Mesenchymal stem cell (in vitro differentiated cells and primary cell): ENCODE measurements at regions not wholly inside any gene's neighbourhood (a gene's known extent, or its start where the extent isn't known, plus 50 kb on each side); places are given as distances from the start of the nearest gene placed in this dataset.

Source experiments
- DNase-seq: peaks from one replicate; pipeline ENCODE4 v3.0.0-alpha.2; 2013
- H2AFZ ChIP-seq: one replicate; pipeline ENCODE4 v1.6.1; 2013; ENCODE audit warnings: low read depth, mild to moderate bottlenecking, control low read depth, inconsistent platforms, low read length, moderate library complexity
- H2AK5ac ChIP-seq: 2 replicates; pipeline ENCODE4 v1.6.1; 2013; ENCODE audit warnings: low read length, moderate library complexity, mild to moderate bottlenecking, inconsistent platforms; ENCODE audit not compliant: severe bottlenecking
- H2BK120ac ChIP-seq: one replicate; pipeline ENCODE4 v1.6.1; 2013; ENCODE audit warnings: low read depth, mild to moderate bottlenecking, inconsistent platforms, low read length, moderate library complexity
- H2BK12ac ChIP-seq, 2 experiments: one replicate each; pipeline ENCODE4 v1.6.1; 2013; ENCODE audit warnings: inconsistent platforms in 2 of 2, low read length in 2 of 2, mild to moderate bottlenecking in 2 of 2, moderate library complexity in 2 of 2, control low read depth in 1 of 2
- H2BK15ac ChIP-seq: one replicate; pipeline ENCODE4 v1.6.1; 2013; ENCODE audit warnings: mild to moderate bottlenecking, low read depth, inconsistent platforms; ENCODE audit not compliant: poor library complexity, severe bottlenecking
- H2BK5ac ChIP-seq: 2 replicates; pipeline ENCODE4 v1.6.1; 2013; ENCODE audit warnings: low read depth, mild to moderate bottlenecking, low read length, control low read depth, inconsistent platforms; ENCODE audit not compliant: poor library complexity, severe bottlenecking
- H3K14ac ChIP-seq, 2 experiments: one replicate each; pipeline ENCODE4 v1.6.1; 2013; ENCODE audit warnings: inconsistent platforms in 2 of 2, low read length in 2 of 2, control low read depth in 1 of 2, mild to moderate bottlenecking in 1 of 2, moderate library complexity in 1 of 2
- H3K18ac ChIP-seq, 2 experiments: one replicate each; pipeline ENCODE4 v1.6.1; 2013; ENCODE audit warnings: inconsistent platforms in 2 of 2, low read length in 2 of 2, control low read depth in 1 of 2, low read depth in 1 of 2, mild to moderate bottlenecking in 1 of 2
- H3K23ac ChIP-seq, 2 experiments: one replicate each; pipeline ENCODE4 v1.6.1; 2013; ENCODE audit warnings: inconsistent platforms in 2 of 2, low read length in 2 of 2, mild to moderate bottlenecking in 2 of 2, moderate library complexity in 2 of 2, control low read depth in 1 of 2
- H3K27ac ChIP-seq: 2 replicates; pipeline ENCODE4 v1.5.1; 2013; ENCODE audit warnings: mild to moderate bottlenecking, moderate library complexity, low read length, control low read depth, inconsistent platforms; ENCODE audit not compliant: poor library complexity, severe bottlenecking
- H3K27me3 ChIP-seq, 2 experiments: 2 replicates each; pipeline versions ENCODE4 v1.6.1 to v1.7.0; 2013; ENCODE audit warnings: low read length in 2 of 2, mild to moderate bottlenecking in 2 of 2, moderate library complexity in 2 of 2, control low read depth in 1 of 2, inconsistent platforms in 1 of 2; ENCODE audit not compliant: control insufficient read depth in 1 of 2, insufficient read depth in 1 of 2
- H3K36me3 ChIP-seq, 2 experiments: 2 replicates each; pipeline versions ENCODE4 v1.6.1 to v1.7.0; 2013; ENCODE audit warnings: low read length in 2 of 2, control low read depth in 1 of 2, inconsistent platforms in 1 of 2, low read depth in 1 of 2, mild to moderate bottlenecking in 1 of 2; ENCODE audit not compliant: insufficient read depth in 2 of 2, control insufficient read depth in 1 of 2
- H3K4ac ChIP-seq, 2 experiments: one replicate each; pipeline ENCODE4 v1.6.1; 2013; ENCODE audit warnings: inconsistent platforms in 2 of 2, low read length in 2 of 2, mild to moderate bottlenecking in 2 of 2, moderate library complexity in 2 of 2, control low read depth in 1 of 2, low read depth in 1 of 2
- H3K4me1 ChIP-seq: 2 replicates; pipeline ENCODE4 v1.6.1; 2013; ENCODE audit warnings: low read depth, low read length, control low read depth; ENCODE audit not compliant: control insufficient read depth, insufficient read depth
- H3K4me2 ChIP-seq: 2 replicates; pipeline ENCODE4 v1.6.1; 2013; ENCODE audit warnings: low read length, mild to moderate bottlenecking, inconsistent platforms; ENCODE audit not compliant: poor library complexity, severe bottlenecking
- H3K4me3 ChIP-seq, 2 experiments: 2 replicates each; pipeline versions ENCODE4 v1.5.1 to v1.7.0; 2013; ENCODE audit warnings: low read length in 2 of 2, mild to moderate bottlenecking in 2 of 2, control low read depth in 1 of 2, low read depth in 1 of 2; ENCODE audit not compliant: insufficient read depth in 1 of 2
- H3K79me1 ChIP-seq: replicated peaks from 2 replicates; pipeline ENCODE4 v1.6.1; 2013; ENCODE audit warnings: mild to moderate bottlenecking, control low read depth, low read length, inconsistent platforms; ENCODE audit not compliant: poor library complexity, severe bottlenecking
- H3K9ac ChIP-seq: 2 replicates; pipeline ENCODE4 v1.7.0; 2013; ENCODE audit warnings: mild to moderate bottlenecking, low read length, moderate library complexity
- H3K9me3 ChIP-seq: 2 replicates; pipeline ENCODE4 v1.7.0; 2013; ENCODE audit warnings: mild to moderate bottlenecking, low read length; ENCODE audit not compliant: control insufficient read depth
- H4K8ac ChIP-seq: one replicate; pipeline ENCODE4 v1.6.1; 2013; ENCODE audit warnings: inconsistent platforms, mild to moderate bottlenecking, low read length, moderate library complexity
- H4K91ac ChIP-seq: one replicate; pipeline ENCODE4 v1.6.1; 2013; ENCODE audit warnings: mild to moderate bottlenecking, low read length, inconsistent platforms
- WGBS: methylation state at CpG from one replicate; pipeline ENCODE4 v1.1.7; 2013; ENCODE audit warnings: mixed read lengths; 5-methylcytosine and 5-hydroxymethylcytosine counted together

- peak overlapping the region in 1 of 2 experiments; percentile 41 for H3K4me3 ChIP-seq
- no peak overlapping the region for H4K91ac ChIP-seq
- H4K8ac ChIP-seq, result no peak overlapping the region
- no peak overlapping the region for H2AFZ ChIP-seq
- no peaks in the 10 kb centered on the region for H3K4me1 ChIP-seq
- no peaks in the 10 kb centered on the region for H3K79me1 ChIP-seq
- 44% methylated on average over 1 of the region's 1 CpG for WGBS
- no peak overlapping the region for H3K4me2 ChIP-seq
- peak overlapping the region; percentile 13 for H3K9ac ChIP-seq
- no peaks in the 10 kb centered on the region for H3K9me3 ChIP-seq
- no peak overlapping the region for H3K18ac ChIP-seq
- H3K27me3 ChIP-seq, result no peaks in the 10 kb centered on the region
- no peak overlapping the region for H2BK12ac ChIP-seq
- no peak overlapping the region for H2BK120ac ChIP-seq
- no peak overlapping the region for H2BK15ac ChIP-seq
- DNase-seq, result peak; percentile 33
- no peak overlapping the region for H2AK5ac ChIP-seq
- H3K4ac ChIP-seq, result no peak overlapping the region
- H3K27ac ChIP-seq, result no peak overlapping the region
- no peaks in the 10 kb centered on the region for H3K36me3 ChIP-seq
- no peak overlapping the region for H3K23ac ChIP-seq
- no peak overlapping the region for H3K14ac ChIP-seq
- H2BK5ac ChIP-seq, result no peak overlapping the region
These were observed 91.2 kb upstream of the PAM start for GRCh38 chr5:102663749-102664530.

GRCh38 chr5:102664616-102665335, 90.3 kb upstream of the PAM start:
- no peak overlapping the region for H2AFZ ChIP-seq
- no peak overlapping the region for H3K23ac ChIP-seq
- no peaks in the 10 kb centered on the region for H3K36me3 ChIP-seq
- no peak overlapping the region for H2BK120ac ChIP-seq
- DNase-seq, result no peak
- no peak overlapping the region for H3K14ac ChIP-seq
- peak overlapping the region in 1 of 2 experiments; percentile 41 for H3K4me3 ChIP-seq
- H4K8ac ChIP-seq, result no peak overlapping the region
- WGBS, result 63% methylated on average over 2 of the region's 4 CpGs
- H2BK5ac ChIP-seq, result no peak overlapping the region
- no peak overlapping the region for H3K4ac ChIP-seq
- H2BK12ac ChIP-seq, result no peak overlapping the region
- no peaks in the 10 kb centered on the region for H3K27me3 ChIP-seq
- H3K18ac ChIP-seq, result no peak overlapping the region
- H2BK15ac ChIP-seq, result no peak overlapping the region
- H3K9ac ChIP-seq, result peak overlapping the region; percentile 13
- no peak overlapping the region for H3K27ac ChIP-seq
- H2AK5ac ChIP-seq, result no peak overlapping the region
- no peak overlapping the region for H4K91ac ChIP-seq
- H3K4me2 ChIP-seq, result no peak overlapping the region
- no peaks in the 10 kb centered on the region for H3K4me1 ChIP-seq
- H3K9me3 ChIP-seq, result no peaks in the 10 kb centered on the region
- H3K79me1 ChIP-seq, result no peaks in the 10 kb centered on the region

DNA sequence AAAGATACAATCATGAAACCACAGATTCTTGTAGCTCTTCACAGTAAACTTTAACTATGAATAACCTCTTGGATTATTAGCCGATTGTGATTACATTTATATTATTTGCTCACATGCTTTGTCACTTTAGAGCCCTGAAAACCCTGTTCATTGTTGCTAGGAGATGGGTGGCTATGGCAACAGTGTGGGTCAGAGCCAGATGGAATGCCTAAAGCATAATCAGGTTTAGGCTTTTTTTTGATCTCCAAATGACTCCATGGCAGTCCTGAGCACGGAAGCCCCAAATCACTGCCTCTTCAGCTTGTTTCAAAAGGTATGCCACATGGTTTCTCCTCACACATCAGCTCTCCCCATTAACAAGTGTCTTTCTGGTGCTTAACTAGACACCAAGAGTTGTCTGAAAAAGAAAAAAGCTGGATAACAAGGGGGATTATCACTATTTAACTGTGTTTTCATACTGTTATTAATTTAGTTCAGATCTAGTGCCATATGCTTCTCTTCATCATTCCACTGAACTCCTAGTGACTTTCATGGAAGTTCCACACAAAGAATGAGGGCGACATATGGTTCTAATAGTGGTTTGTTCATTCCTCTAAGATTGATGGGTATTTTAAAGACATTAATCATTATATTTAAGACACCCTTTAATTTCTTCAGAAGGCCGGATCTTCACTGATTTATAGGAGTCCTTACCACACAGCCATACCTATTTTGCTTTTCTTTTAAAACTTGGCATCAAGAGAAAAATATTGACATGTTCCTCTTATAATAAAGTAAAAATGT, 88.8 kb upstream of the PAM start:
- no peak overlapping the region for H2AK5ac ChIP-seq
- H4K91ac ChIP-seq, result no peak overlapping the region
- H3K9ac ChIP-seq, result no peak overlapping the region
- no peak overlapping the region for H2BK12ac ChIP-seq
- H3K4me3 ChIP-seq, result no peak overlapping the region
- no peak overlapping the region for H3K4me2 ChIP-seq
- H3K27ac ChIP-seq, result no peak overlapping the region
- no peak overlapping the region for H3K23ac ChIP-seq
- H3K36me3 ChIP-seq, result no peaks in the 10 kb centered on the region
- H3K18ac ChIP-seq, result no peak overlapping the region
- DNase-seq, result no peak
- no peaks in the 10 kb centered on the region for H3K27me3 ChIP-seq
- H4K8ac ChIP-seq, result no peak overlapping the region
- H3K79me1 ChIP-seq, result no peaks in the 10 kb centered on the region
- no peak overlapping the region for H2BK120ac ChIP-seq
- no peak overlapping the region for H2BK5ac ChIP-seq
- H3K9me3 ChIP-seq, result no peaks in the 10 kb centered on the region
- no peak overlapping the region for H3K14ac ChIP-seq
- no peak overlapping the region for H2AFZ ChIP-seq
- WGBS, result 63% methylated on average over 1 of the region's 4 CpGs
- no peak overlapping the region for H3K4ac ChIP-seq
- no peaks in the 10 kb centered on the region for H3K4me1 ChIP-seq
- H2BK15ac ChIP-seq, result no peak overlapping the region
